ENCODE measurements at regions not wholly inside any gene's neighbourhood (a gene's known extent, or its start where the extent isn't known, plus 50 kb on each side); places are given as distances from the start of the nearest gene placed in this dataset.

DNA sequence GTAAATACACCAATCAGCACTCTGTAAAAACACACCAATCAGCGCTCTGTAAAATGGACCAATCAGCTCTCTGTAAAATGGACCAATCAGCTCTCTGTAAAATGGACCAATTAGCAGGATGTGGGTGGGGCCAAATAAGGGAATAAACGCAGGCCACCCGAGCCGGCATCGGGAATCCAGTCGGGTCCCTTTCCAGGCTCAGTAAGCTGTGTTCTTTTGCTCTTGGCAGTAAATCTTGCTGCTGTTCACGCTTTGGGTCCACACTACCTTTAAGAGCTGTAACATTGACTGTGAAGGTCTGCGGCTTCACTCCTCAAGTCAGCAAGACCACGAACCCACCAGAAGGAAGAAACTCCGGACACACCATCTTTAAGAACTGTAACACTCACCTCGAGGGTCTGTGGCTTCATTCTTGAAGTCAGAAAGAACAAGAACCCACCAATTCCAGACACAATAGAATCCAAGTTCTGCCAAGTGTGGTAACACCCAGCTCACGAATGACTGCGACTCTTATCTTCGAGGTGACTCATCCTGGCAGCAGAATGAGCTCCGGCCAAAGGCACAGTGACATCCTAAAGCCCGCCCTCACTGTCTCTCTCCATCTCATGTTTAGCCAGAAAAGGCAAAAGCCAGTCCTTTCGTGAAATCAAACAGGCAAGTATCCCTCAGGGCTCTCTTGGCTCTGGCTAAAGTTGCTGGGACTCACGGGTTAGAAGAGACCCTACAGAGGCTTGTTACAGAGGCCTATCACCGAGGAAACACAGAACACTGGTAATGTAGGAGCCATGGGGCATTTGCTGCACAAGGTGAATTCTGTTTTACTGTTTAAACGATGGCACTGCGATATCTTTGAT is 155.2 kb downstream of the FAM43A start:
- Mint-ChIP-seq H3K27me3 (ENCODE audit: unreplicated experiment) (peaks cover 63% of the 10 kb centered on the region), H3K4me3 (ENCODE audit: low read depth, unreplicated experiment) (no peak overlapping the region), H3K27ac (ENCODE audit: unreplicated experiment) (no peak overlapping the region), H3K36me3 (ENCODE audit: insufficient read depth, unreplicated experiment) (no peaks in the 10 kb centered on the region), H3K4me1 (ENCODE audit: low read depth, unreplicated experiment) (no peaks in the 10 kb centered on the region), H3K9me3 (ENCODE audit: low read depth, unreplicated experiment) (no peaks in the 10 kb centered on the region)
- peak; percentile 25 for DNase-seq
- CTCF ChIA-PET = interaction anchor here (0.7 to 1.3 kb wide), 4 partner anchors 10 to 72 kb away, joined by 3 to 4 read pairs (median 3); no protein-coding TSS in a partner anchor
- intact Hi-C loops (cut with micrococcal nuclease; ENCODE audit: unreplicated experiment) = no loop called here
- BruUV-seq (replicated peaks) = no TSS peak
- TF ChIP-seq, protein P1, sequence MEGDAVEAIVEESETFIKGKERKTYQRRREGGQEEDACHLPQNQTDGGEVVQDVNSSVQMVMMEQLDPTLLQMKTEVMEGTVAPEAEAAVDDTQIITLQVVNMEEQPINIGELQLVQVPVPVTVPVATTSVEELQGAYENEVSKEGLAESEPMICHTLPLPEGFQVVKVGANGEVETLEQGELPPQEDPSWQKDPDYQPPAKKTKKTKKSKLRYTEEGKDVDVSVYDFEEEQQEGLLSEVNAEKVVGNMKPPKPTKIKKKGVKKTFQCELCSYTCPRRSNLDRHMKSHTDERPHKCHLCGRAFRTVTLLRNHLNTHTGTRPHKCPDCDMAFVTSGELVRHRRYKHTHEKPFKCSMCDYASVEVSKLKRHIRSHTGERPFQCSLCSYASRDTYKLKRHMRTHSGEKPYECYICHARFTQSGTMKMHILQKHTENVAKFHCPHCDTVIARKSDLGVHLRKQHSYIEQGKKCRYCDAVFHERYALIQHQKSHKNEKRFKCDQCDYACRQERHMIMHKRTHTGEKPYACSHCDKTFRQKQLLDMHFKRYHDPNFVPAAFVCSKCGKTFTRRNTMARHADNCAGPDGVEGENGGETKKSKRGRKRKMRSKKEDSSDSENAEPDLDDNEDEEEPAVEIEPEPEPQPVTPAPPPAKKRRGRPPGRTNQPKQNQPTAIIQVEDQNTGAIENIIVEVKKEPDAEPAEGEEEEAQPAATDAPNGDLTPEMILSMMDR (IDR thresholded peaks at IDR 0.05; ENCODE audit: unreplicated experiment) = no peak

DNA sequence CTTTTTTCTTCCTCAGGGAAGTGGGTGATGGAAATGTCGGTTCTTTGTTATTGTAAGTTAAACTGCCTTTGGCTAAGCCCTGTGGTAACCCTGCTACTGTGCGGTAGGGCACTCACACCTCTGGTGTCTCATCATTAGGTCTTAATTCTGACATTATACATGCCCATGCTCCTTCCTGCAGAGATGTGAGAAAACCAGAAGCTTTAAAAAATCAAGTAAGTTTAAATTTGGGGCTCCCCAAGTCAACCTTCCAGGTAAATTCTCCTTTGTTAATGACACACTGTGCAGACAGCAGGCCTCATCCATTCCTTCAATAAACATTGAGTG is 155.8 kb downstream of the FAM43A start:
- no peaks in the 10 kb centered on the region for H3K36me3 Mint-ChIP-seq (ENCODE audit: insufficient read depth, unreplicated experiment)
- CTCF ChIA-PET = interaction anchor here (0.8 to 1.3 kb wide), 3 partner anchors 10 to 72 kb away, joined by 3 to 4 read pairs (median 3); no protein-coding TSS in a partner anchor
- intact Hi-C loops (cut with micrococcal nuclease; ENCODE audit: unreplicated experiment) = no loop called here
- no peak for DNase-seq
- no peaks in the 10 kb centered on the region for H3K4me1 Mint-ChIP-seq (ENCODE audit: low read depth, unreplicated experiment)
- no peak overlapping the region for H3K27ac Mint-ChIP-seq (ENCODE audit: unreplicated experiment)
- no peak overlapping the region for H3K4me3 Mint-ChIP-seq (ENCODE audit: low read depth, unreplicated experiment)
- BruUV-seq (replicated peaks) = no TSS peak
- TF ChIP-seq, protein P1 (IDR thresholded peaks at IDR 0.05; ENCODE audit: unreplicated experiment) = no peak
- peaks cover 57% of the 10 kb centered on the region for H3K27me3 Mint-ChIP-seq (ENCODE audit: unreplicated experiment)
- no peaks in the 10 kb centered on the region for H3K9me3 Mint-ChIP-seq (ENCODE audit: low read depth, unreplicated experiment)

DNA sequence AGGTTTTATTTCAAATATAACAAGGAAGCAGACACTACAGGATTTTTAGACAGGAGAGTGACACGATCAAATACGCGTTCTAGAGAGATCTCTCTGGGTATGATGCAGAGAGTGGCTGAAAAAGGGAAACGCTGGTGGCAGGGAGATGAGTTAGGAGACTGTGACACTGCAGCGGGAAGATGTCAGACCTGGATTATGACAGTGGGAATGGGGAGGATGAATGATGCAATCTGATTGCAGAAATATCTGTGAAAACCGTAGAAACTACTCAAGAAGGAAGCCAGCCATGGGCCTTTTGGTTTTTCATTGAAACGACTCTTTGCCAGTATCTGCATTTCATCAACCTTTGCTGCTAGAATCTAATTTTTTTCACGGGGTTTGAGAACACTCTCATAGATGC is 157.9 kb downstream of the FAM43A start:
- intact Hi-C loops (cut with micrococcal nuclease; ENCODE audit: unreplicated experiment) = no loop called here
- H3K9me3 Mint-ChIP-seq (ENCODE audit: low read depth, unreplicated experiment) = no peaks in the 10 kb centered on the region
- no peaks in the 10 kb centered on the region for H3K36me3 Mint-ChIP-seq (ENCODE audit: insufficient read depth, unreplicated experiment)
- TF ChIP-seq, protein P1 (IDR thresholded peaks at IDR 0.05; ENCODE audit: unreplicated experiment) = no peak
- peaks cover 36% of the 10 kb centered on the region for H3K27me3 Mint-ChIP-seq (ENCODE audit: unreplicated experiment)
- H3K4me3 Mint-ChIP-seq (ENCODE audit: low read depth, unreplicated experiment) = no peak overlapping the region
- no peak for DNase-seq
- BruUV-seq (replicated peaks) = no TSS peak
- CTCF ChIA-PET = no interaction called here
- H3K4me1 Mint-ChIP-seq (ENCODE audit: low read depth, unreplicated experiment) = no peaks in the 10 kb centered on the region
- no peak overlapping the region for H3K27ac Mint-ChIP-seq (ENCODE audit: unreplicated experiment)

DNA sequence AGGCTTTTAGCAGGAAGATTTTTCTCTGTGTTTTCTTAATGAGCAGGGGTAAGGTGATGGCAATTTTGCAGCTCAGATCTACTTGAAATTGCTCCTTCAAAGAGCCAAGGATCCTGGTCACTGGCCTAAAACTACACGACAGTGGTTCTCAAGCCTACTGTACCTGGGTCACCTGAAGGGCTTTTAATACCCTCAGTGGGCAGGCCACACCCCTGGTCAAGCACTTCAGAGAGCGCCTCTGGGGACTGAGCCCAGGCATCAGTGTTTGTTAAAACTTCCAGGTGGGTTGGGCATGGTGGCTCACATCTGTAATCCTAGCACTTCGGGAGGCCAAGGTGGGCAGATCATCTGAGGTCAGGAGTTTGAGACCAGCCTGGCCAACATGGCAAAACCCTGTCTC is 158.4 kb downstream of the FAM43A start:
- Mint-ChIP-seq H3K36me3 (ENCODE audit: insufficient read depth, unreplicated experiment) (no peaks in the 10 kb centered on the region), H3K4me3 (ENCODE audit: low read depth, unreplicated experiment) (no peak overlapping the region), H3K27ac (ENCODE audit: unreplicated experiment) (no peak overlapping the region), H3K27me3 (ENCODE audit: unreplicated experiment) (peaks cover 31% of the 10 kb centered on the region), H3K4me1 (ENCODE audit: low read depth, unreplicated experiment) (no peaks in the 10 kb centered on the region), H3K9me3 (ENCODE audit: low read depth, unreplicated experiment) (no peaks in the 10 kb centered on the region)
- DNase-seq = no peak
- TF ChIP-seq, protein P1 (IDR thresholded peaks at IDR 0.05; ENCODE audit: unreplicated experiment) = no peak
- intact Hi-C loops (cut with micrococcal nuclease; ENCODE audit: unreplicated experiment) = no loop called here
- CTCF ChIA-PET = no interaction called here
- no TSS peak for BruUV-seq (replicated peaks)
